Activated T-helper 2 cell treated with anti-CD3 and anti-CD28 coated beads, Interferon-gamma antibody, Interleukin-2, Interleukin-4, amounts not matched to agents 10 μg/mL and 5 μg/mL and 100 μg/mL, durations not matched to agents 14 hours and 24 hours and 36 hours (primary cell): ENCODE measurements at regions not wholly inside any gene's neighbourhood (a gene's known extent, or its start where the extent isn't known, plus 50 kb on each side); places are given as distances from the start of the nearest gene placed in this dataset.

Source experiments
- DNase-seq: peaks from one replicate; pipeline ENCODE4 v3.0.0; 2021; ENCODE audit warnings: low spot score
- H3K27ac Mint-ChIP-seq: one replicate; pipeline ENCODE4 v1.8.0; 2021; ENCODE audit warnings: mixed read lengths
- H3K27me3 Mint-ChIP-seq: one replicate; pipeline ENCODE4 v1.8.0; 2021; ENCODE audit warnings: low read depth, mixed read lengths
- H3K36me3 Mint-ChIP-seq: one replicate; pipeline ENCODE4 v1.8.0; 2021; ENCODE audit warnings: low read depth, mixed read lengths
- H3K4me1 Mint-ChIP-seq: one replicate; pipeline ENCODE4 v1.8.0; 2021; ENCODE audit warnings: low read depth, mixed read lengths
- H3K4me3 Mint-ChIP-seq: one replicate; pipeline ENCODE4 v1.8.0; 2021; ENCODE audit warnings: low read depth, mild to moderate bottlenecking, moderate library complexity, mixed read lengths
- H3K9me3 Mint-ChIP-seq: one replicate; pipeline ENCODE4 v1.8.0; 2021; ENCODE audit warnings: mixed read lengths
- intact Hi-C: fragments of 100-400 bp; cut with micrococcal nuclease; formaldehyde crosslinking; loops from one replicate; pipeline ENCODE4 v1.15.1; 2023

DNA sequence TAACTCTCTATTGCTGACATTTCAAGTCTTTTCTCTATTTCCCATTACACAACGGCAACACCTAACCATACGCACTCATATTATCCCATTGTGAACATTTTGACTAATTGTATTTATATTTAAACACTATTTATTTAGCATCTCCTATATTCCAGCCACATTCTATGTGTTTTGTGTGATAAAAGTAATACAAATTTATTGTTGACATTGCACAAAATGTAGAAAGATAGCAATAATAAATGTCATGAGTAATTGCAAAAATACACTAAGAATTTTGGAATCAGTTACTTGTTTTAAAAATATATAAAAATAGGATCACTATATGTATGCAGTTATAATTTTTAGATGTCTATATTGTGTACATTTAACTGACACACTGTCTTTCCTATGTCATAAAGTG lies 413.0 kb upstream of the PTPRD start:
- no peaks in the 10 kb centered on the region for H3K27me3 Mint-ChIP-seq
- DNase-seq = no peak
- no peaks in the 10 kb centered on the region for H3K4me1 Mint-ChIP-seq
- H3K4me3 Mint-ChIP-seq = no peak overlapping the region
- H3K36me3 Mint-ChIP-seq = no peaks in the 10 kb centered on the region
- intact Hi-C loops = no loop called here
- H3K27ac Mint-ChIP-seq = no peak overlapping the region
- H3K9me3 Mint-ChIP-seq = peaks cover 48% of the 10 kb centered on the region

DNA sequence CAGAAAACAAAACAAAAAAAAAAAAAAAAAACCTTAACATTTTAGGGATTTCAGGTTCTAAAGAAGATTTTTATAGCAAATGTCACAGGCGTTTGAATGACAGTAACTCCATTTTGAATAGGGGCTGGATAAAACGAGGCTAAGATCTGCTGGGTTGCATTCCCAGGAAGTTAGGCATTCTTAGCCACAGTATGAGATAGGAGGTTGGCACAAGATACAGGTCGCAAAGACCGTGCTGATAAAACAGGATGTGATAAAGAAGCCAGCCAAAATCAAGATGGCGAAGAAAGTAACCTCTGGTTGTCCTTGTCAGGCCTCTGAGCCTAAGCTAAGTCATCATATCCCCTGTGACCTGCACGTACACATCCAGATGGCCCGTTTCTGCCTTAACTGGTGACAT lies 425.6 kb upstream of the PTPRD start:
- Mint-ChIP-seq H3K27ac (no peak overlapping the region), H3K36me3 (no peaks in the 10 kb centered on the region), H3K4me1 (no peaks in the 10 kb centered on the region), H3K27me3 (no peaks in the 10 kb centered on the region), H3K4me3 (no peak overlapping the region), H3K9me3 (peaks cover 67% of the 10 kb centered on the region)
- no peak for DNase-seq
- intact Hi-C loops = no loop called here

DNA sequence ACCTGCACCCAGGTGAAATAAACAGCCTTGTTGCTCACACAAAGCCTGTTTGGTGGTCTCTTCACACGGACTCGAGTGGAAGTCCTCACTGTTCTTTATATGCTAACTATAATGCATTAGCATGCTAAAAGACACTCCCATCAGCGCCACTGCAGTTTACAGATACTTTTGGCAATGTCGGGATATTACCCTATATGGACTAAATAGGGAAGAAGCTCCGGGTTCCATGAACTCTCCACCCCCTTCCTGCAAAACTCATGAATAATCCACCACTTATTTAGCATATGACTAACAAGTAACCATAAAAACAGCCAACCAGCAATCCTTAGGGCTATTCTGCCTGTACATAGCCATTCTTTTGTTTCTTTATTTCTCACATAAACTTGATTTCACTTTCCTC lies 426.2 kb upstream of the PTPRD start:
- DNase-seq = no peak
- intact Hi-C loops = no loop called here
- Mint-ChIP-seq H3K4me3 (no peak overlapping the region), H3K27ac (no peak overlapping the region), H3K9me3 (peaks cover 71% of the 10 kb centered on the region), H3K36me3 (no peaks in the 10 kb centered on the region), H3K27me3 (no peaks in the 10 kb centered on the region), H3K4me1 (no peaks in the 10 kb centered on the region)

DNA sequence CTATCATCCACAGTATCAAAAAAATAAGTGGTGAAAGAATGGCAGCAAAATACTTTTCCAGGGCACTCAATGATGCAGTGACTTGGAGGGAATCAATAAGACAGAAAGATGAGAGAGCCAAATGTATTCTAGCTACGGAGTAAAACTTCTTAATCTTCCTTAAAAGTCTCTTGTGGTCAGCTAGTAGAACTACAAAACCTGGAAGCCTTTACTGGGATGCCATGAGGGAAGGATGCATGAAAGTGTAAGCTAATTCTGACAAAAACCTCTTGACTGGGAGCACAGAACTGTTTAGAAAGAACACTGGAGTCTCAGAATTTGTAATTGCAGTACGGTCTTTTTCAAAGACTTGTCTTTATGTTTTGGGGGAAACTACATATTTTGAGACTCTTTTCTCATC lies 432.8 kb upstream of the PTPRD start:
- intact Hi-C loops = no loop called here
- H3K27me3 Mint-ChIP-seq = no peaks in the 10 kb centered on the region
- H3K36me3 Mint-ChIP-seq = no peaks in the 10 kb centered on the region
- peaks cover 49% of the 10 kb centered on the region for H3K9me3 Mint-ChIP-seq
- H3K4me1 Mint-ChIP-seq = no peaks in the 10 kb centered on the region
- no peak overlapping the region for H3K4me3 Mint-ChIP-seq
- no peak for DNase-seq
- H3K27ac Mint-ChIP-seq = no peak overlapping the region

DNA sequence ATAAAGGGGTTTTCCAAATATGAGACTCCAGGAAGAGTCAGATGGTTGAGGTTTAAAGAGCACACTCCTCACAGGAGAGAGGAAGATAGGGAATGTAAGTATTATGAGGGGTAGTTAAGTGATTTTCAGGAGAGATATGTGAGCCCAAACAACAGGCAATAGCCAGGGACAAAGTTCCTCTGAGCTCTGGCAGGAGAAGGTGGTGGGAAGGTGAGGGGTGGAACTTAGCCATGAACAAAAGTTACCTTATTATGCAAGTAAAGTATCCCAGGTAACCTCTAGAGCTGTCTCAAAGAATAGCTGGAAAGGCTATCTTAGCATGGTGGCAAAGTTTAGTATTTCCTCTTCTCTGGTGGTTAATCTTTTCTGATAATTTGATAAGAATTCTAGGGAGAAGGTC lies 450.5 kb upstream of the PTPRD start:
- no peak overlapping the region for H3K4me3 Mint-ChIP-seq
- no peaks in the 10 kb centered on the region for H3K4me1 Mint-ChIP-seq
- H3K36me3 Mint-ChIP-seq = no peaks in the 10 kb centered on the region
- no peak for DNase-seq
- H3K27ac Mint-ChIP-seq = no peak overlapping the region
- no peaks in the 10 kb centered on the region for H3K27me3 Mint-ChIP-seq
- intact Hi-C loops = no loop called here
- peaks cover 39% of the 10 kb centered on the region for H3K9me3 Mint-ChIP-seq

DNA sequence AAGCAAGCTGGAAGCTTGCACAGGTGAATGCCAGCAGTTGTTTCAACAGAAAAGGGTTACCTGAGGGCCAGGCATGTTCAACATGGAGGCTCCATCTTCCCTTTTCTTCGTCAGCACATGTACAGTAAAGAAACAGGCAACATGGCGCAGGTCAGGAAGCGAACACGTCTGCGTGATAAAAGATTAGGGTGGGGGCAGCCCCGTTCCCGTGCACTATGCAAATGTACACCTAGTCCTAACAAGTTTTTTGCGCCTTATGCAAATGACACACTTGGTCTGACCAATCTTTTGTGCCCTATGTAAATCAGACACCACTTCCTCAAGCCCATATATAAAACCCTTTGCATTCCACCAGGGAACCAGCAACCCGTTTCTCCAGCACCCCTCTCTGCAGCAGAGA lies 452.1 kb upstream of the PTPRD start:
- Mint-ChIP-seq H3K4me1 (no peaks in the 10 kb centered on the region), H3K27ac (no peak overlapping the region), H3K36me3 (no peaks in the 10 kb centered on the region), H3K4me3 (no peak overlapping the region), H3K27me3 (no peaks in the 10 kb centered on the region), H3K9me3 (peaks cover 42% of the 10 kb centered on the region)
- DNase-seq = no peak
- intact Hi-C loops = no loop called here

DNA sequence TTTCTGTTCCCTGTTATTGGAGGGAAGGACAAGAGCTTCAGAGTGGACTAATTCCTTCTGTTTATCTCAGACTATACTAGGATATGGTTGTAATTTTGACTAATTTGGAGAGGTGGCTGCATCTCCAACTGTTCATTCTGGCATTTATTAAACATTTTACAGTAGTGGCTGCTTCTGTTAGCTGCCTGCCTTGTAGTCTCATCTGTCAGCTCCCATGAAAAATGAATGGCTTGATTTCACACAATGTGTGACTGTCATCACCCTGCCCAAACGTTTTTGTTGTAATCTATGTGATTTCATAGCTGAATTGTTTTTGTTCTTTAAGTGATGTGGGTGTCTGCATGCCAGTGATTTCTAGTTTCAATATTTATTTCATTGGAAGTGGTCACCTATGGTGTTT lies 459.4 kb upstream of the PTPRD start:
- H3K36me3 Mint-ChIP-seq = no peaks in the 10 kb centered on the region
- no peaks in the 10 kb centered on the region for H3K4me1 Mint-ChIP-seq
- no peak overlapping the region for H3K27ac Mint-ChIP-seq
- DNase-seq = no peak
- intact Hi-C loops = no loop called here
- H3K4me3 Mint-ChIP-seq = no peak overlapping the region
- H3K27me3 Mint-ChIP-seq = no peaks in the 10 kb centered on the region
- H3K9me3 Mint-ChIP-seq = peaks cover 46% of the 10 kb centered on the region

DNA sequence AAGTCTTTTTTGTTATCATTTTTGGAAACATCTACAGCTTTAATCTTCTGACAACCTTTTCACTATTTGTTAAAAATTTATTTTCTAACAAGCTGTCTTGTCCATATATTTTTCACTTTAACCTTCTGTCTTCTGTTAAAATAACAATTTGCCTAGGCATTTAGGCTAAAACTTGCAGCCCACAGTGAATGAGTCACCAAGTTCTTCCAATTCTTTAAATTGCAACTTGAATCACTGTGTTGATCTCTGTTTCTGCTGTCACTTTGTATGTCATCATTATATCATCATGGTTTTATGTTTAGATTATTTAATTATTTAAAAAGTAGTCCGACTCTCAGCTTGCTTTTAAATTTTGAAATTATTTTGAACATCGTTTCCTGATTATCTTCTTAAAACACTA lies 473.8 kb upstream of the PTPRD start:
- H3K27me3 Mint-ChIP-seq = no peaks in the 10 kb centered on the region
- H3K36me3 Mint-ChIP-seq = no peaks in the 10 kb centered on the region
- peaks cover 38% of the 10 kb centered on the region for H3K9me3 Mint-ChIP-seq
- intact Hi-C loops = no loop called here
- H3K4me1 Mint-ChIP-seq = no peaks in the 10 kb centered on the region
- H3K4me3 Mint-ChIP-seq = no peak overlapping the region
- no peak overlapping the region for H3K27ac Mint-ChIP-seq
- no peak for DNase-seq

DNA sequence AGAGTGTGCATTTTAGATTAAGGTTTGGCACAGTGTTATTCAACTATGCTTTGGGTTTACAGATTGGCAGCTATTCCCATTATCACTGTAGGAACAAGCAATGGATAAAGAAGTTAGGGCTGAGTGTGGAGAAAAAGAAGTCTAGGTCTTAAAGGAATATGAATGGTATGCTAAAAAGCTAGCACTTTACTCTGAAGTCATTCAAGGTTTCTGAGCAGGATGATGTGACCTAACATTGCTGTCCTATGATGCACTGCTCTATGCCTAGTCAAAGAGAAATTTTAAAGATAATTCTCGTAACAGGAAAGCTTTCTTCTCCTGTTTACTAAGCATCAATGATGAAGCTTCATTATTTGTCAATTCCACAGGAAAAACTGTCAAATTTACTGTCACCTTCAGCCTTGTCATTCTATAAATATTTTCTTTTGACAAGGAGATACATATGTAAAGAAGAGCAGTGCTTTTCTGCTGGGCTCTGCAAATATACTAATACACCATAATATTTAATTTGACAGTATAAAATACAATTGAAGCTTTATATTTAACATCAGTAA lies 476.1 kb upstream of the PTPRD start:
- intact Hi-C loops = no loop called here
- H3K27ac Mint-ChIP-seq = no peak overlapping the region
- no peak overlapping the region for H3K4me3 Mint-ChIP-seq
- no peaks in the 10 kb centered on the region for H3K36me3 Mint-ChIP-seq
- H3K9me3 Mint-ChIP-seq = peaks cover 43% of the 10 kb centered on the region
- no peak for DNase-seq
- H3K4me1 Mint-ChIP-seq = no peaks in the 10 kb centered on the region
- no peaks in the 10 kb centered on the region for H3K27me3 Mint-ChIP-seq

DNA sequence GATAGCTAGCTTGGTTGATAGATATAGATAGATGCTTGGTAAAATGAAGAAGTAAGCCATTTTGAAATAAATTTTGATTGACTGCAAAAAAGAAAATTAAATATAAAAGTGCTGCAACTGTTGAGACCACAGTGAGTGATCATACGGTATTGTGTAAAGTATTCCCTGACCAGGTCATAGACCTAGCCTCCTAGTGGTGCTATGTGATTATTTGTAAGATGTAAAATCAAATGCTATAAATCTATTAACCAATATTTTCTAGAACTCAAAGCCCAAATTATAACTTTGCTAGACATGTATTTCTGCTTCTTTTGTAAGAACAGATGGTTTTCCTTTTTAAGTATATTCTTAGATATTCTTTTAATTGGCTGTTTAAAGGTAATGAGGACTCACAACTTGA lies 480.2 kb upstream of the PTPRD start:
- H3K4me1 Mint-ChIP-seq = no peaks in the 10 kb centered on the region
- no peaks in the 10 kb centered on the region for H3K27me3 Mint-ChIP-seq
- H3K36me3 Mint-ChIP-seq = no peaks in the 10 kb centered on the region
- no peak overlapping the region for H3K27ac Mint-ChIP-seq
- DNase-seq = no peak
- intact Hi-C loops = no loop called here
- H3K4me3 Mint-ChIP-seq = no peak overlapping the region
- H3K9me3 Mint-ChIP-seq = peaks cover 44% of the 10 kb centered on the region

DNA sequence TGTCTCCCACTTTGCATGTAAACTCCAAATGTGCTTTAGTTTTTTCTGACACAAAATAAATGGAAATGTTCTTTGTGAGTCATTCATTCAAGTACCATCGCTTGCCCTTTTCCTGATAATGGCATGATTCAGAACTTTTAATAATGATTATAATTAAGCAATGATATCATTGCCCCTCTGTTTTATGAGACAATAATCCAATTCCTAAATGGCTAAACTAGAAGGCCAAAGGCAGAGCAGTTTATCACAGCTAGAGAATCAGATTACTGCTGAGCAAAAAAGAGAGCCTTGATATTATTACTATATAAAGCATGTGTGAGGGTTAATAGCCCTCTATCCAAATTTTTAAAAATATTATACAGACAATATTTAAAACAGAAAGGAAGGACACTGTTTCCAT lies 484.2 kb upstream of the PTPRD start:
- no peaks in the 10 kb centered on the region for H3K27me3 Mint-ChIP-seq
- intact Hi-C loops = no loop called here
- no peak overlapping the region for H3K4me3 Mint-ChIP-seq
- no peaks in the 10 kb centered on the region for H3K4me1 Mint-ChIP-seq
- peaks cover 64% of the 10 kb centered on the region for H3K9me3 Mint-ChIP-seq
- no peak for DNase-seq
- H3K27ac Mint-ChIP-seq = no peak overlapping the region
- no peaks in the 10 kb centered on the region for H3K36me3 Mint-ChIP-seq

DNA sequence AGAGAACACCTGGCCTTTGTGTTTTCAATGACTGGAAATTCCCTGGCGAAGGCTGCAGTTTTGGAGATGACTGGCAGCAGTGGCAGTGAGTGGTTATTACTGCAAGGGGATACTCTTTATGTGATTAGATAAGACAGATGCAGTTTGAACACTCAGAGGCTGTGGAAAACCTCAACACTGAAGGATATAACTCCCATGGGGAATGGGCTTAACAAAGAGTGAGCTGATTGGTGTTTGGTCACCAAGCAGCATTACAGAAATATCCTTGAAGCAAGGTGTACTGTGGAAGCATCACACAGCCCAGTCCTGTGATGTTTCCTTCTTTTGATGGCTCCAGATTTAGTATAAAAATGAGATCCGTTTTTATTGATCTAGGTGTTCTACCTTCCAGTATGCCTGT lies 490.7 kb upstream of the PTPRD start:
- H3K27me3 Mint-ChIP-seq = no peaks in the 10 kb centered on the region
- no peak for DNase-seq
- H3K27ac Mint-ChIP-seq = no peak overlapping the region
- peaks cover 57% of the 10 kb centered on the region for H3K9me3 Mint-ChIP-seq
- no peaks in the 10 kb centered on the region for H3K4me1 Mint-ChIP-seq
- intact Hi-C loops = no loop called here
- H3K36me3 Mint-ChIP-seq = no peaks in the 10 kb centered on the region
- H3K4me3 Mint-ChIP-seq = no peak overlapping the region

DNA sequence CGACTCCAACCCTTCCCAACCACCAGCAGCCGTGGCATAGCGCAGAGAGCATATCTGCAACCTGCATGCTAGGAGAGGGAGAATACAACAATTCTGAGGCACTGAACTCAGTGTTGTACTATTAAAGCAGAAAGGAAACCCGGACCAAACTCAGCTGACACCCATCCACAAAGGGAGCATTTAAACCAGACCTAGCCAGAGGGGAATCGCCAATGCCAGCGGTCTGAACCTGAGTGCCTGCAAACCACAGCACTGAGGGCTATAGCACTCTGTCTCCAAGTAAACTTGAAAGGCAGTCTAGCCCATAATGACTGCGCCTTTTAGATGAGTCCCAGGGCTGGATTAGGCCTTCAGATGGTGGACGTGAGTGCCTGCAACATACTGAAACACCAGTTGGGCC lies 494.4 kb upstream of the PTPRD start:
- intact Hi-C loops = no loop called here
- H3K9me3 Mint-ChIP-seq = peaks cover 57% of the 10 kb centered on the region

DNA sequence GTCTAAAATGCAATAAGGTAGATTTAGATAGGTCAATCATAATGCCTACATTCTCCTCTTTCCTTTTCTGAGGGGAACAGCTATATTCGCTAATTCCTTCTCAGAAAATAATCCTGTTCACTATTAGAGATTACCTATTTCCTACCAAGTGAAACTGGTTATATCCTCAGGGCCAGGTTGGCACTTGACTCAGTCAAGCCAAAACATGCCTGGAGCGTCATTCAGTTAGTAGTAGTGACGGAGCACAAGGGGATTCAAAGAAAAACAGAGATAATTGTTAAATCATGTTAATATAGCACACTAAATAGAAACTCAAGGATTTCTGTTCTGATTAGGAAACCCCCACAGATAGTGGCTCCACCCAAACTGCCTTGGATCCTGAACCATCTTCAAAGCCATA lies 515.4 kb upstream of the PTPRD start:
- no peaks in the 10 kb centered on the region for H3K27me3 Mint-ChIP-seq
- no peak overlapping the region for H3K4me3 Mint-ChIP-seq
- no peaks in the 10 kb centered on the region for H3K4me1 Mint-ChIP-seq
- H3K36me3 Mint-ChIP-seq = no peaks in the 10 kb centered on the region
- intact Hi-C loops = no loop called here
- no peak for DNase-seq
- H3K27ac Mint-ChIP-seq = no peak overlapping the region
- peaks cover 49% of the 10 kb centered on the region for H3K9me3 Mint-ChIP-seq

More for the DNA sequence above, 494.4 kb upstream of the PTPRD start:
- Mint-ChIP-seq H3K4me1 (no peaks in the 10 kb centered on the region), H3K36me3 (no peaks in the 10 kb centered on the region), H3K27me3 (no peaks in the 10 kb centered on the region), H3K27ac (no peak overlapping the region), H3K4me3 (no peak overlapping the region)
- DNase-seq = no peak
